NOMO-1 (cell line): ENCODE measurements at regions not wholly inside any gene's neighbourhood (a gene's known extent, or its start where the extent isn't known, plus 50 kb on each side); places are given as distances from the start of the nearest gene placed in this dataset.

Experiments
- DNase-seq, 2 experiments: peaks; one replicate each; lab custom pipeline; 2025; ENCODE audit not compliant: unreplicated experiment in 2 of 2; lab: John Stamatoyannopoulos, UW

DNA sequence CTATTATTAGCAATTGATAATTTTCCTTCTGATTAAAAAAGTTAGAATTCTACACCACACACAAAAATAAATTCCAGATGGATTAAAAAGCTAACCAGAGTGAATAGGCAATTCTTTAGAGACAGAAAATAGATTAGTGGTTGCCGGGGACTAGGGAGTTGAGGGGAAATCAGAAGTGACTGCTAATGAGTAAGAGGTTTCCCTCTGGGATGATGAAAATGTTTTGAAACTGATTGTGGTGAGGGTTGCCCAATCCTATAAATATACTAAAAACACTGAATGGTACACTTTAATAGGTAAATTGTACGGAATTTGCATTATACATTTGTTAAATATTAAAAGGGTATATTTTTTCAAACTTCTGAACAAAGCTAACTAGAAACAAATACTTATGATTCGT is 214.9 kb downstream of the GPAM start:
- no peak for DNase-seq

DNA sequence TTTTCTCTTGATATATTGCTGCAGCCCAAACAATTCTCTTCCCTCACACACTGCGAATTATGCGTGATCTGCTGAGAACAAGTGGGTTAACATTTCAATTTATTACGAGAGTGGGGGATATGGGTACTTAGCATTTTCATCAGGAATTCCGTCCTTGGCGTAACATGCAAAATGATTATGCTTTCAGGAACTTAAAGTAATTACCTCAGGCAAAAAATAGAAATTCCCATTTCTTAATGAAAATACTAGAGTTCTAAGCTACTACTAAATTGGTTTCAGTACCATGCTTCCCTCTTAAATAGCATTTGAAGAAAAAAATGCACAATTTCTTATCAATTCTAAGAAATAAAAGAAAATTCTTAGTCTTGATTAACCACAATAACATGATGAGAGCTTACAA is 213.5 kb downstream of the GPAM start:
- DNase-seq, result no peak

DNA sequence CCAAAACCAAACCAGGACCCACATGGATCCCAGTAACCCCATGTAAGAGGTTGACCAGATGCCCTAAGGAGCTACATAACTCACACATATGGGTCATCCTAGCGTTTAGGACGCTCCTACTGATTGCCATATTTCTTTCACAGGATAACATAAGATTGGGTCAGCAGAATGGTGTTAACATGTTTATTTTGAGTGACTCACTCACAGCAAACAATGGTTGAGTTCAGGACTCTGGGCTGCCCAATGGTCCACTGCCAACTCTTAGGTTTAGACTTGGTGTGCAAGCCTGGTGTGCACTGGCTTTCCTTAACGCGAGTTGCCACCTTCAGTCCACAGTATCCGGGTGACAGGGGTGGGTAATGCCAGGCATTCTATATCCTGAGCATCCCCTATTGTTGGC is 211.5 kb downstream of the GPAM start:
- DNase-seq, result no peak

DNA sequence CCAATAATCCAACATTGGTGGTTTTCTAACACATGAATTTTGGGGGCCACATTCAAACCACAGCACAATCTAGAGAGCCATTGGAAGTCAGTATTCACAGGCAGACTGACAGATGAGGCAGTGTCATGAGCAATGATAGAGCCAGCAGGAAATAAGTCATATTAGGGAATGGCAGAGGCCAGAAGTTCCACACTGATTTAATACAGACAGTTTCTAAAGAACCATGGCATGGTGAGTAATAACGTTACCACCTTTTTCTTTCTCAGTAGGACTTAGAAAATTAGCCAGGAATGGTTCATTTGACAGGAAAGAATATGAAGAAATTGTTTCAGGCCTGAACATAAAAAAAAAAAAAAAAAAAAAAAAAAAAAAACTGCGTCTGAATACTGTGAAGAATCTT is 210.3 kb downstream of the GPAM start:
- DNase-seq, result no peak

DNA sequence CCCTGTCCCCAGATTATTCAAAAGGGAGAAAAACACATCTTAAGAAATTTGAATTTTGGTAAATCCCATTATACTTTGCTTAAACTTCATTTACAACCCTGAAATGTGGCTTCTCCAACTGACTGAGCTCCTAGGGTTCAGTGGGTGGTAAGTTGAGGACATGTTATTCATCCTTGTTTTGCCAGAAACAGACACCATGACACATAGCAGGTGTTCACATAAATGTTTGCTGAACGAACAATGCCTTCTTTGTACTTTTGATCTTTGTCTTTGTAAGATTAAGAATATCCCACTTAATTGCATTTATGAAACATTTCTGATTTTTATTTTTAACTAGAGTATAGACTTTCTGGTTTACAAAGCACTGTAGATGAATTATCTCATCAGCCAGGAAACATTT is 209.7 kb downstream of the GPAM start:
- no peak for DNase-seq

DNA sequence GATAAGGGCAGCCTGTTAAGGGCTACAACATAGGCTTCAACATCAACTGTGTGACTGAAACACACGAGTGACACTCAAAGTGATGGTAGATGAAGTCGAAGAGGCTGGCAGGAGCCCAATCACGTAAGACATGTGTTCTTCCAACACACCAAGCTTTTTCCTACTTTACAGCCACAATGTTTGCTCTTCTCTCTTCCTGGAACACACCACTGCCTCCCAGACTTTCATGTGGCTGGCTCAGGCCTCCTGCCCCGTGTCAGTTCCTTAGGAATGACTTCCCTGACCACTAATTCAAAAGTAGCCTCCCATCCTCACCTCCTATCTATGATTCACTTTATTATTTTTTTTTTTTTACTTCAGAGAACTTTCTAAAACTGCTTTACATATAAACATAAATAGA is 209.2 kb downstream of the GPAM start:
- DNase-seq, result no peak

DNA sequence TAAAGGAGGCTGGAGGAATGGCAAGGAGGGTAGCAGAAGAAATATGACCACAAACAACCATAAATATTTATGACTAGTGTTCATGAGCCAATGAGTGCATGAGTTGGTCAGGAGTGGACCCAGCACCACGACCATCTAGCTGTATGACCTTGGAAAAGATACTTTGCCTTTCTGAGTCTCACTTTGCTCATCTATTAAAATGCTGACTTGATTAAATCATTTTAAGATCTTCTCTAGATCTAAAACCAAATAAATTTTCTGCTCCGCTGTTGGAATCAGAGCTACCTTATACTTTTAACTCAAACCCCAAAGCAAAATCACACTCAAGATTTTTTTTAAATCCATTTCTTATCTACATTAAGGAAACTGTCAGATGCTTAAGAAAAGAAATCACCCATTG is 207.0 kb downstream of the GPAM start:
- no peak for DNase-seq

DNA sequence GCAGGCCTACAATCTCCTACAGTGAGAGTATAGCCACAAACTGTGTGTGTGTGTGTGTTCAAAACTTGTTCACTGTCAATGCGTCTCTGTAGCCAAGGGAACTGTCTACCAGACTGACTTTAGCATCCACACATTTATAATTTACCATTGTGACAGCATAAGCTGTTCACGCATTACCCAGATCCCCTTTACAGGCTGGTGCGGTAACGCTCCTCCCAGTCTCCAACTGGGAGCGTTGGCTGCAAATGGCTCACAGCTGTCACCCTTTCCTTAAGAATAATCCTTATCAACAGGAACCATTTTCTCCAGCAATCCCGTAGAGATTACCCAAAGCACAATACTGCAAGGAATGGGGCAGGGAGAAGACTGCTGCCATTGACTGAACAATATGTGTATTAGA is 199.5 kb downstream of the GPAM start:
- no peak for DNase-seq

DNA sequence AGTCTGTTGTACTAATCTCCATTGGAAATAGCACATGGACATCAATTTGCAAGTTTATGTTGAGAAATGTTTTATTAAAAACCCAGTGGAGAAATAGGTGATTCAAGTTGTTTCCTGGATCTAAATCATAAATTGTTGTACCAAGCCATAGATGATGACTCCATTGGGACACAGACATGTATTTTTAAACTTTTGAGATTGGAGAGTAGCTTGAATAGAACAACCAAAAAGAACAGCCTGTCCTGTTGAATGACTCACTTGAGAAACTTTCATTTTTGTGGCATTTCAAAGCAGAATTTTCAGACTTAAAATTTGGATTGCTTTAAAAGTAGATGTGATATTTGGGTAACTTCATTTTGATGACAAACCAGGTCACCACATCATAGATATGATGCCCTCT is 197.5 kb downstream of the GPAM start:
- no peak for DNase-seq

DNA sequence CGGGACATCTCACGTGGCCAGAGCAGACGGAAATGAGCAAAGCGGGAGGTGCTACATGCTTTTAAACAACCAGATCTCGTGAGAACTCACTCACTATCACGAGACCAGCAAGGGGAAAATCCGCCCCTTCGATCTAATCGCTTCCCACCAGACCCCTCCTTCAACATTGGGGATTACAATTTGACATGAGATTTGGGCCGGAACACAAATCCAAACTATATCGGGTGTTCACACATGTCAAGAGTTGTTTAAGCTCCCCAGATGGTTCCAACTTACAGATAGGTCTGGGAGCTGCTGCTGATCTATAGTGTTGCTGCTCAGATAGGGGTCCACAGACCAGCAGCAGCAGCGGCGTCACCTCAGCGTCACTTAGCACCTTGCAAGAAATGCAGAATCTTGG is 194.9 kb downstream of the GPAM start:
- DNase-seq, result no peak

DNA sequence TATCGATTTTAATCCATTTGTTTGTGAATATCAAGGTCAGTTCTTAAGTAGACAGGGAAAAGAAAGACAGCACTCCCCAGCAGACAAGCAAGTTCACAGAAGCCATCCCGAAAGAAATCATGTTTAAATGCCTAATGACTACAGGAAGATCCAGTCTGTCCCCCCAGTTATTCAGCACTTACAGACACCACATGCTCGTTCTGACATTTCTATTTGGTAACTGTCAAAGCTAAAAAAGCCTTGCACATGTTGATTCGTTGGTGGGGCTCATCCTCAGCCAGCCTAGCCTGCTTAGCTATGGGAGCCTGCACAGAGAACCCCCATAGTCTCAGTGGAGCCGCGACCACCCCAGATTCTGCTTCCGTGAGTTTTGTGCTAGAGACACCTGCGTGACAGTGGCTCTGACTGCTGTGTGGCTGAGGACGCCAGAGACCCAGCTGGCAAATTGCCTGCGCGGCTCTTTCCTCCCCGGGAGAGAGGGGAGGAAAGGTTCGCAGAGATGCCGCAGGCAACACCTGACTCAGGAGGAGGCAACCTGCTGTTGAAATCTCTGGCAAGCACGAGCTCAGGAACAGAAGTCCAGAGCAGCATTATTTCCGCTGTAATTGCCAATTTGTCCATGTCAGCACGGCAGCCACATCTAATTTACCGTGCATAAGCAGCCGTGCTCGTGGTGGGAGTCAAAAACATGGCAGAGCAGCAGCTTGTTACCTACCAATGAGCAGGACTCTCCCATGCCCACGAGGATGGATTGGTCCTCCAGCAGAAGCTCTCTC is 194.2 kb downstream of the GPAM start:
- no peak for DNase-seq

DNA sequence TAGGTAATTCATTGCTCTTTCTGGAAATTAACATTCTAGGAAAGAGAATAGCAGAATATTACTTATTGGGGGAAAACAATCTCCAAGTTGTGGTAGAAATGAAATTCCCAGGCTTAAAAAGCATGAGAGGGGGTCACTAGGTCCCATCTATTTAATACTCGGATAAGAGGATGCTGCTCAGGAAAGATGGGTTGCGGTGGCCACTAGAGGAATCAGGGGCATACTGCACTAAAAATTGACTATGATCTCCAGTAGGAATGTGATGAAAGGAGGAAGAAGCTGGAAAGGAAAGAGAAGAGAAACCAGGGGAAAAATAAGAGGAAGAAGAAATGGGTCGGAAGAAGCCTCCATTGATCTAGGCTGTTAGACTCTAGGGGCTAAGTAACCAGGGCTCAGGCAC is 192.8 kb downstream of the GPAM start:
- DNase-seq, result no peak

DNA sequence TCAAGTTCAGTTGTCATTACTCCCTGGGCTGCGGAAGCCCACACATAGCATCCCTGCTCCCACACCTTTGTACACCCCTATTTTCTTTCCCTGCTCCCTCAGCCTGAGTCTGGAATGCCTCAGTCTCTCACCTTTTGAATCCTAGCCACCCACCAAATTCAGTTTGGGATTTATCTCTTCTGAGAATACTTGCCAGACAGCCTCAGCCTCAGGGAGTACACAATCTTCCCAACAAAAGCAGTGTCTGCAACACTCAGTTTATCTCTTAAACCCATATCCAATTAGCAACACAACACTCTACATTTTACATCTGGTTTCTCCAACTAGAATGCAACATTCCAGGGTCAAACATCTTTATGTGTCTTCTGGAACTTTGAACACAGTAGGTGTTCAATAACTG is 190.2 kb downstream of the GPAM start:
- DNase-seq, result no peak

DNA sequence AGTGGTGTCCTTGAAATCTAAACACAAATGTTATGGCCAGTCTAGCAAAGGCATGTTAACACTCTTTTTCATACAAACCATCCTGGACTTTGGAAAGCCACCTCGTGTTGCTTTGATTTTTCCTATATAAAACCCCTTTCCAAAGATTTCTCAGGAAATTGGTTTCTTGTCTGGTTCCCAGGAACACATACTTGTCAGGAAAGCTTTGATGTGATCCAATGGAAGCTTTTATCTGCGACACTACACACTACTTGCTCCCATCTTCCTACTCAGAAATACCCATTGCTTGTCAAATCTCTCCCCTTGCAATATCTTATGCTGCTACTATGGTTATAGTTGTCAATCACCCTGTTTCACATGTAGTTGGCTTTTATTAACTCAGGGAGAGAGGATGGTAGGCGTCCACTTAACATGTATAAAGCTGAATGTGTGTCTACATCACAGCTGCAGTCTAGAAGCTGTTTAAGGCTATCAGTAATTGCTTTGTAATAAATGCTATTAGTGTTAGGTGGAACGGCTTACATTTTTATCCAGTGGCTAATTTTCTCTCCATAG is 189.6 kb downstream of the GPAM start:
- no peak for DNase-seq

DNA sequence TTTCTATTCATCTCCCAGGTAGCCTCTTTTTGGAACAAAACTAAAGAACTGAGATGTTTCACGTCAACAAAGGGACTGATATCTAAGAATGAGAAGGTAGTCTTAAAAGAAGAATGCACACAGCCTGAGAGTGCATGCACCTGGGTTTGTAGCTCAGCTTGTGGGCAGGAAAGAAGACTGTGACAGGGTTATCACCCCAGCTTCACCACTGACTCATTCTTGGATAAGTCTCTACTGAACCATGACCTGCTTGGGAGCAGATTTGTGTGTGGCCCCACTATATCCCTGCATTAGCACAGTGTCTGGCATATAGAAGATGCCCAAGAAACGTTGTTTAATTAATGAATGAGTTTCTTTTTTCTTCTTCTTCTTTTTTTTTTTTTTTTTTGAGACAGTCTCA is 187.5 kb downstream of the GPAM start:
- DNase-seq, result no peak

DNA sequence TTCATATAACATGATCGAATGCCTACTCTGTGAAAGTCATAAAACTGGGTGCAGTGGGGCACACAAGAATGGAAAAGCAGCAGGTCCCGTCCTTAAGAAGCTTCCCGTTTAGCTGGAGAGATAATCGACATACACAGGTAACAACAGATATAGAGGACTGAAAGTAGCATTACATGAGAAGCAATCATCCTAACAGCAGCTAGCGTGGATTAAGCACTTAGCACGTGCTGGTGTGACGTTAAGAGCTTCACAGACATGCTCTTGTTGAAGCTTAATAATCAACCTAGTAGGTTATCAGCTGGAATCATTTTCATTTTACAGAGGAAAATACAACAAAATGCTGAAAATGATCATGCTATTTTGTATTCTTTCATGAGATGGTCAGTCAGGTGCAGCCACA is 184.8 kb downstream of the GPAM start:
- no peak for DNase-seq

DNA sequence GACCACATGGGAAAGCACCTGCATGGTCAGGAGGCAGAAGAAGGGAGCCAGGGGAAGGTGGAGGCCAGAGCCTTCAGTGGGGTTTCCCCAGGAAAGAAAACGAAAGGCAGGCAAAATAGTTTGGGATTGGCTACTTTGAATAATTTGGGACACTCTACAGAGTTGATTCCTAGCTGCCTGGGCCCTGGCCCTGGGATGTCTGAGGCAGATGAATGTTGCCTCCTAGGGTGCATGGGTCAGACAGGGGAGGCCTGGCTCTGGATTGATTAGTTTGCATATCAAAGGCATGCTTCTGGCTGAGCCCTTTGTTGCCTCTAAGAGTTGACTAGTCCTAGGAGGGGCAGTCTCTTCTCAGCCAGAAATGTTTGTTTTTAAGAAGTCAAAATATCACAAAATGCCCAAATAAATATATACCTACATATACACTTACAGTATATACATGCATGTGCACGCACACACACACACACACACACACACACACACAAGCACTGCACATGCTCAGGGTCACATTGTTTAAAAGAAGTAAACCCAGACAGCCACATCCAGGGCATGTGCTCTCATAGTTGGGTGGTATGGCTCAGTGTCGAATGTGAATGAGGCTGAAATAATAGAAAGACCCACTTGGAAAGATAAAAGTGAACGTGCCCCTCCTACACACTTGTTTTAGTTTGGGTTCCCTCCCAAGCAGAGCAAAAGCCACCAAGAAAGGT is 184.2 kb downstream of the GPAM start:
- no peak for DNase-seq

DNA sequence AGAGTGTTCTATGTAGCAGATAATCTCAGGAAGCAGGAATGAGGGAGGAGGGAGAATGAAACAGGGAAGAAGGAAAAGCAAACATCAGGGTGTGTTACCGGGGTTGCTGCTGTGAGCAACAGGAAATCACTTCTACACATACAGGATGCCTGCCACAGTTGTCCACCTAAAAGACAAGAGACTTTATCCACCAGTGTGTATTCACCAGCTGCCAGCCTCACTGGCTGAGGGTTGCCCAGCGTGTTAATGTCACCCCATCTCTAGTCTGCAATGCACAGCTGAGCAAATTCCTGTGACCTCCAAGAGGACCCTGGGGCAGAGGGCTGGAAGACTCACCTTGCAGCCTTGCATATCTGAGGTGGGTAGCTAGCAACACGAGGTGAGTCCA is 183.7 kb downstream of the GPAM start:
- DNase-seq, result no peak

DNA sequence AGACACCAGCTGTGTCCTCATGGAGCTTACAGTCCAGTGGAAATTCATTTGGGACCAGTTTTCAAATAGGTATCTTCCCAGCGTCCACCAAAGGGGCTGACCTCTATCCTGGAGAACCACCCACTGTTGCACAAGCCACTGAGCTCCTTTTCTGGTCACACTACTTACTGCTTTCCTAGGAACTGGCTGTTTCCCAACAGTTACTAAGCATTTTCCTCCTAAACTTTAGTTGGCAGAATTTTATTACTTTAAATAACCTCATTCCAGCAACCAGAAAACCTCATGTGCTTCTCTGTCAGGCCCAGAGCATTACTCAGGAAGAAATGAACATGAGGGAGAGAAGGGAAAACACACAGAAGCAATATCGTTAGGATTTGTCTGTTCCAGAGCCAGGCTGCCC is 183.1 kb downstream of the GPAM start:
- DNase-seq, result no peak

DNA sequence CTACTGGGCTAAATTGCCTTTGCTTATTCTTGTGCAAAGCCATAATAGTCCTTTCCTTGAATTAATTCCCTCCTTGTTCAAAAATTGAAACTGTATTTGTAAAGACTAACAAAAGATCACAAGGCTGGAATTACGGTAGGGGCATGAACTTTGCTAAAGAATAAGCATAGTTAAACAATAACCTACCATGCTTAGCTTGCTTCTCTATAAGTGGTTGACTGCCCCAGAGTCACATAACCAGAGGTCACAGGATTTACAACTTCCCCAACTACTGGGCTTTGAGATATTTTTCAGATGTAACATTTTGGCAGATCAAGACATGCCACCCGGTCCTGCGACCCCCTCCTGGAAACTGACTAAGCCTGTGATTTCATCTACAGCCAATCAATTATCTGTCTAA is 181.4 kb downstream of the GPAM start:
- no peak for DNase-seq

DNA sequence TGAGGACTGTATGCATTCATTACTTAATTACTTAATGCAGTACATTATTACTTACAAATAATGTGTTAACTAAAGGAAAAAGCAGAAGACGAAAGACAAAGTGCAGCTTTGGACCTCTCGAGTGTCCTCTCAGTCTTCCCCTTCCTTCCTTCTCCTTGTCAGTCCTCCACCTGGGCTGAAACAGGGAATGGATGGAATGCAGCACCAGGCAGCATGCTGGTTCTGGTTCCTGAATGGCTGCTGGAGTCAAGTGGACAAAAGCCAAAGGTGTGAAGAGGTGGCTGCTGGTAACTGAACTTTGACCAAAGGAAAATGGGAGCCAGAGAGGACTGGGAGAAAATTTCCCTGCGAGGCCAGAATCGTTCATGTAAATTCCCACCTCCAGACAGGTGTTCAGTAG is 179.5 kb downstream of the GPAM start:
- DNase-seq, result no peak

DNA sequence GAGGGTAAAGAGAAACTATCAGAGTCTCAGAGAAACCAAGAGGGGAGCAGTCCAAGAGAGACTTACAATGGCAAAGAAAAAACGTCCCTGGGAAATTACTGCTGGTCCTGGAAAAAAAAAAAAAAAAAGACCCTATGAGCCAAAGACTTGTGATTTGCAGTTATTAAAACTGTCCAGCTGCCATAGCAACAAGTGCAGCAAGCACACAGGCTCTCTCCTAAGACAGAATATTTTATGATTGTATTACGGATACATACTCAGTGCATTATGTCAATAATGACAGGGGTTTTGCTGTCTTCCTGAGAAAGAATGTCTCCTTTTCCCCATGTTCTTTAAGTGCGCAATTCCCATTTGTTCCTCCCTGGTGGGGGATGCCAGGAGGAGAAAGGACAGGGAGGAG is 178.5 kb downstream of the GPAM start:
- DNase-seq, result no peak
